H1 (cell line): ENCODE measurements at regions not wholly inside any gene's neighbourhood (a gene's known extent, or its start where the extent isn't known, plus 50 kb on each side); places are given as distances from the start of the nearest gene placed in this dataset.

Experiments used
- CTCF ChIA-PET: fragments of 300-600 bp; sonication (Branson Sonifier 250); formaldehyde crosslinking; loops from one replicate; lab custom pipeline; 2021; ENCODE audit not compliant: partially characterized antibody; lab: Charles Lee
- POLR2A ChIA-PET: fragments of 300-600 bp; sonication (Branson Sonifier 250); formaldehyde crosslinking; loops from one replicate; lab custom pipeline; 2021; ENCODE audit warnings: inconsistent platforms; ENCODE audit not compliant: partially characterized antibody; lab: Charles Lee
- DNase-seq, 2 experiments: peaks; one replicate each; pipeline versions ENCODE4 v3.0.0 to v3.0.0-alpha.2; 2010 to 2022; ENCODE audit warnings: low spot score in 2 of 2, low read depth in 1 of 2, mixed read lengths in 1 of 2
- FAIRE-seq: peaks from 2 replicates; lab custom pipeline; 2011; peaks lifted over from hg19 to GRCh38; lab: Jason Lieb, UNC
- H2AFZ ChIP-seq: 2 replicates; pipeline ENCODE4 v1.8.1; 2012; ENCODE audit warnings: low read length, inconsistent platforms
- H2AK5ac ChIP-seq: 2 replicates; pipeline ENCODE4 v1.6.1; 2013; ENCODE audit warnings: low read depth, low read length
- H2BK120ac ChIP-seq: replicated peaks from 2 replicates; pipeline ENCODE3; 2013; ENCODE audit warnings: low read depth, low read length, inconsistent platforms
- H2BK12ac ChIP-seq: 2 replicates; pipeline ENCODE4 v1.6.1; 2013; ENCODE audit warnings: low read depth, low read length
- H2BK15ac ChIP-seq: 2 replicates; pipeline ENCODE4 v1.6.1; 2013; ENCODE audit warnings: low read length
- H2BK20ac ChIP-seq: 2 replicates; pipeline ENCODE4 v1.6.1; 2013; ENCODE audit warnings: low read length
- H2BK5ac ChIP-seq: 2 replicates; pipeline ENCODE4 v1.6.1; 2013; ENCODE audit warnings: low read depth, low read length
- H3K14ac ChIP-seq: 2 replicates; pipeline ENCODE4 v1.6.1; 2013; ENCODE audit warnings: inconsistent platforms; ENCODE audit not compliant: insufficient read length
- H3K18ac ChIP-seq: 2 replicates; pipeline ENCODE4 v1.6.1; 2013; ENCODE audit warnings: low read length; ENCODE audit errors: extremely low read depth
- H3K23ac ChIP-seq: 2 replicates; pipeline ENCODE4 v1.6.1; 2013; ENCODE audit warnings: inconsistent platforms; ENCODE audit not compliant: insufficient read length
- H3K23me2 ChIP-seq: 2 replicates; pipeline ENCODE4 v1.6.1; 2013; ENCODE audit warnings: low read depth, low read length
- H3K27ac ChIP-seq: 2 replicates; pipeline ENCODE4 v1.6.1; 2011; ENCODE audit warnings: low read depth, low read length, inconsistent platforms
- H3K27me3 ChIP-seq, 4 experiments: replicated peaks in 1 of 4; 1 replicate in 1 of 4; 2 replicates in 3 of 4; pipeline versions ENCODE4 v1.6.1 to v1.8.1; 2011 to 2013; ENCODE audit warnings: low read length in 3 of 4, mild to moderate bottlenecking in 3 of 4, inconsistent platforms in 2 of 4, mixed read lengths in 2 of 4, moderate library complexity in 1 of 4; ENCODE audit not compliant: control insufficient read depth in 3 of 4, insufficient read depth in 3 of 4; ENCODE audit errors: extremely low read depth in 1 of 4
- H3K36me3 ChIP-seq, 4 experiments: 2 replicates each; pipeline versions ENCODE4 v1.6.1 to v1.8.1; 2011 to 2013; ENCODE audit warnings: mild to moderate bottlenecking in 4 of 4, low read length in 3 of 4, moderate library complexity in 2 of 4, control low read depth in 1 of 4, inconsistent platforms in 1 of 4; ENCODE audit not compliant: insufficient read depth in 4 of 4, control insufficient read depth in 2 of 4
- H3K4ac ChIP-seq: replicated peaks from 2 replicates; pipeline ENCODE3; 2013; ENCODE audit warnings: low read length, low read depth, mixed read lengths, inconsistent platforms; ENCODE audit not compliant: insufficient read length
- H3K4me1 ChIP-seq, 4 experiments: replicated peaks in 1 of 4; 1 replicate in 1 of 4; 2 replicates in 3 of 4; pipeline versions ENCODE4 v1.6.1 to v1.8.1; 2011 to 2013; ENCODE audit warnings: low read length in 3 of 4, inconsistent platforms in 2 of 4, mixed read lengths in 1 of 4; ENCODE audit not compliant: insufficient read depth in 4 of 4, control insufficient read depth in 3 of 4
- H3K4me2 ChIP-seq, 2 experiments: 2 replicates each; pipeline versions ENCODE4 v1.6.1 to v1.8.1; 2011 to 2013; ENCODE audit warnings: low read depth in 2 of 2, low read length in 2 of 2, control low read depth in 1 of 2, inconsistent platforms in 1 of 2, mild to moderate bottlenecking in 1 of 2; ENCODE audit not compliant: insufficient read depth in 1 of 2
- H3K4me3 ChIP-seq, 4 experiments: fragments of 200-600, 300-600 bp in 1 of 4; sonication (generic), shearing (Covaris generic), sonication (Bioruptor Twin) in 1 of 4; 2 replicates each; pipeline versions ENCODE4 v1.5.1 to v1.8.1; 2011 to 2016; ENCODE audit warnings: low read length in 4 of 4, low read depth in 3 of 4, control low read depth in 2 of 4, inconsistent platforms in 2 of 4, mild to moderate bottlenecking in 2 of 4, mixed read lengths in 1 of 4, moderate library complexity in 1 of 4; ENCODE audit not compliant: insufficient read depth in 2 of 4; ENCODE audit errors: extremely low read depth in 1 of 4
- H3K56ac ChIP-seq: replicated peaks from 2 replicates; pipeline ENCODE3; 2013; ENCODE audit warnings: low read depth, mild to moderate bottlenecking, mixed read lengths, low read length, inconsistent platforms; ENCODE audit not compliant: insufficient read length
- H3K79me1 ChIP-seq: 2 replicates; pipeline ENCODE4 v1.6.1; 2013; ENCODE audit warnings: low read depth, low read length, control low read depth
- H3K79me2 ChIP-seq, 2 experiments: 2 replicates each; pipeline versions ENCODE4 v1.6.1 to v1.8.1; 2012 to 2013; ENCODE audit warnings: low read length in 2 of 2, mild to moderate bottlenecking in 2 of 2, inconsistent platforms in 1 of 2; ENCODE audit not compliant: insufficient read depth in 2 of 2, control insufficient read depth in 1 of 2
- H3K9ac ChIP-seq, 4 experiments: replicated peaks in 1 of 4; 1 replicate in 1 of 4; 2 replicates in 3 of 4; pipeline versions ENCODE4 v1.6.1 to v1.8.1; 2011 to 2013; ENCODE audit warnings: low read depth in 3 of 4, low read length in 3 of 4, control low read depth in 2 of 4, mild to moderate bottlenecking in 2 of 4, moderate library complexity in 2 of 4, inconsistent platforms in 1 of 4; ENCODE audit errors: extremely low read depth in 1 of 4
- H3K9me3 ChIP-seq, 2 experiments: 2 replicates each; pipeline versions ENCODE4 v1.6.1 to v1.8.1; 2012 to 2013; ENCODE audit warnings: mild to moderate bottlenecking in 2 of 2, moderate library complexity in 2 of 2, control low read depth in 1 of 2, inconsistent platforms in 1 of 2, low read depth in 1 of 2, low read length in 1 of 2, mixed read lengths in 1 of 2; ENCODE audit not compliant: insufficient read depth in 2 of 2
- H4K20me1 ChIP-seq, 2 experiments: replicated peaks in 1 of 2; 2 replicates each; pipeline versions ENCODE3 to v1.8.1; 2011 to 2013; ENCODE audit warnings: inconsistent platforms in 2 of 2, low read length in 2 of 2, mild to moderate bottlenecking in 1 of 2; ENCODE audit not compliant: insufficient read depth in 2 of 2, control insufficient read depth in 1 of 2
- H4K5ac ChIP-seq: 2 replicates; pipeline ENCODE4 v1.6.1; 2013; ENCODE audit warnings: low read length, low read depth, mixed read lengths, inconsistent platforms; ENCODE audit not compliant: insufficient read length
- H4K8ac ChIP-seq: 2 replicates; pipeline ENCODE4 v1.8.0; 2013; ENCODE audit warnings: mild to moderate bottlenecking, moderate library complexity, low read length, inconsistent platforms; ENCODE audit not compliant: insufficient read depth; ENCODE audit errors: extremely low read depth
- H4K91ac ChIP-seq: replicated peaks from 2 replicates; pipeline ENCODE3; 2013; ENCODE audit warnings: low read length, mixed read lengths, inconsistent platforms; ENCODE audit not compliant: insufficient read length
- KDM4A ChIP-seq: IDR thresholded peaks from one replicate; pipeline ENCODE4 v1.7.1; 2012; ENCODE audit warnings: low read depth, mild to moderate bottlenecking, moderate library complexity, low read length, inconsistent platforms; ENCODE audit not compliant: severe bottlenecking
- KDM5A ChIP-seq: fragments of 200-600 bp; IDR thresholded peaks from 2 replicates; pipeline ENCODE4 v1.7.1; 2012; ENCODE audit warnings: mild to moderate bottlenecking, low read length, inconsistent platforms, mixed read lengths
- NANOG ChIP-seq: IDR thresholded peaks from 2 replicates; pipeline ENCODE4 v1.6.1; 2011; ENCODE audit warnings: low read length, low read depth, mild to moderate bottlenecking, inconsistent platforms; ENCODE audit not compliant: insufficient read depth, poor library complexity, severe bottlenecking
- POLR2AphosphoS5 ChIP-seq: IDR thresholded peaks from 2 replicates; pipeline ENCODE4 v1.6.1; 2011; ENCODE audit warnings: low read depth, low read length
- POU5F1 ChIP-seq: IDR thresholded peaks from 2 replicates; pipeline ENCODE4 v1.6.1; 2011; ENCODE audit warnings: low read depth, mild to moderate bottlenecking, low read length, moderate library complexity
- SIX5 ChIP-seq: IDR thresholded peaks from 2 replicates; pipeline ENCODE4 v1.6.1; 2011; ENCODE audit warnings: mild to moderate bottlenecking, low read depth, low read length
- SP4 ChIP-seq: IDR thresholded peaks from 2 replicates; pipeline ENCODE4 v1.6.1; 2012; ENCODE audit warnings: low read length, inconsistent platforms

DNA sequence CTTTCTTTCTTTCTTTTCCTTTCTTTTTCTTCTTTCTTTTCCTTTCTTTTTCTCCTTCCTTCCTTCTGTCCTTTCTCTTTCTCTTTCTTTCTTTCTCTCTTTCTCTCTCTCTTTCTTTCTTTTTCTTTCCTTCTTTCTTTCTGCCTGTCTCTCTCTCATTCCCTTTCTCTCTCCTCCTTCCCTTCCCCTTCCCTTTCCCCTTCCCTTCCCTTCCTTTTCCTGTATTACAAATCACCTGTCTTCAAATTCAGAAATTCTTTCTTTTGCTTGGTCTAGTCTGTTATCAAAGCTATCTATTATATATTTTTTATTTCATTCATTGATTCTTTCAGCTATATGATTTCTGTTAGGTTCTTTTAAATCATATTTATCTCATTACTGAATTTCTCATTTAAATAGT, 315.2 kb upstream of the NOX3 start:
- Histone ChIP-seq H3K79me2 (no peaks in the 10 kb centered on the region), H3K18ac (no peak overlapping the region), H4K91ac (no peak overlapping the region), H2AK5ac (no peak overlapping the region), H2BK5ac (no peak overlapping the region), H3K9me3 (no peaks in the 10 kb centered on the region), H3K23me2 (no peaks in the 10 kb centered on the region), H2BK15ac (no peak overlapping the region), H2BK120ac (no peak overlapping the region), H3K27ac (no peak overlapping the region), H4K8ac (no peak overlapping the region), H3K56ac (no peak overlapping the region), H3K27me3 (no peaks in the 10 kb centered on the region), H2BK20ac (no peak overlapping the region), H3K14ac (no peak overlapping the region), H3K79me1 (no peaks in the 10 kb centered on the region), H3K36me3 (no peaks in the 10 kb centered on the region), H4K20me1 (no peaks in the 10 kb centered on the region), H3K23ac (no peak overlapping the region), H2AFZ (no peak overlapping the region), H3K4ac (no peak overlapping the region), H2BK12ac (no peak overlapping the region), H3K9ac (no peak overlapping the region), H3K4me1 (no peaks in the 10 kb centered on the region), H4K5ac (no peak overlapping the region), H3K4me2 (no peak overlapping the region), H3K4me3 (no peak overlapping the region)
- POLR2A ChIA-PET: no interaction called here
- FAIRE-seq (no peak), DNase-seq (no peak)
- TF ChIP-seq POLR2AphosphoS5: no peak
- TF ChIP-seq SIX5: no peak
- no peak for TF ChIP-seq KDM5A
- TF ChIP-seq NANOG: no peak
- TF ChIP-seq SP4: no peak
- no peak for TF ChIP-seq POU5F1
- TF ChIP-seq KDM4A: no peak
- CTCF ChIA-PET: interaction anchor here (0.7 to 1.1 kb wide), 2 partner anchors 10 to 15 kb away, joined by 3 to 4 read pairs; no protein-coding TSS in a partner anchor
